ENCODE measurements at regions not wholly inside any gene's neighbourhood (a gene's known extent, or its start where the extent isn't known, plus 50 kb on each side); places are given as distances from the start of the nearest gene placed in this dataset.
"Not testable (repeated sequence)": the region's sequence is repeated elsewhere in the genome, so short reads cannot be mapped to it uniquely, and the experiment has no call there.

- not testable (repeated sequence) for TF ChIP-seq CTCF (IDR thresholded peaks at IDR 0.05; ENCODE audit: low read depth, low read length); POLR2A (IDR thresholded peaks at IDR 0.05; ENCODE audit: extremely low read depth, insufficient read length)
Measured at GRCh38 chr7:49665963-49666362, 107.5 kb upstream of the VWC2 start.
